ENCODE measurements at regions not wholly inside any gene's neighbourhood (a gene's known extent, or its start where the extent isn't known, plus 50 kb on each side); places are given as distances from the start of the nearest gene placed in this dataset.

GRCh38 chr5:75847561-75848021, 130.4 kb upstream of the POC5 start:
- H3K4me3 ChIP-seq (ENCODE audit: low read depth, low read length), result no peak overlapping the region
- no peak for TF ChIP-seq CTCF (IDR thresholded peaks at IDR 0.05; ENCODE audit: low read depth, low read length)
- no peak for DNase-seq (ENCODE audit: low read depth, low spot score)
- in situ Hi-C loops (cut with HindIII; ENCODE audit: low sequenced_read_pairs), result no loop called here

GRCh38 chr5:75844301-75844700, 127.1 kb upstream of the POC5 start:
- H3K4me3 ChIP-seq (ENCODE audit: low read depth, low read length), result no peak overlapping the region
- in situ Hi-C loops (cut with HindIII; ENCODE audit: low sequenced_read_pairs), result no loop called here
- no peak for TF ChIP-seq CTCF (IDR thresholded peaks at IDR 0.05; ENCODE audit: low read depth, low read length)
- DNase-seq (ENCODE audit: low read depth, low spot score), result no peak

- no peak for DNase-seq (ENCODE audit: low read depth, low spot score)
- no peak for TF ChIP-seq CTCF (IDR thresholded peaks at IDR 0.05; ENCODE audit: low read depth, low read length)
- H3K4me3 ChIP-seq (ENCODE audit: low read depth, low read length), result no peak overlapping the region
- in situ Hi-C loops (cut with HindIII; ENCODE audit: low sequenced_read_pairs), result no loop called here
Measured at GRCh38 chr5:75843319-75843718, 126.1 kb upstream of the POC5 start.

GRCh38 chr5:75839547-75839946, 122.3 kb upstream of the POC5 start:
- no peak overlapping the region for H3K4me3 ChIP-seq (ENCODE audit: low read depth, low read length)
- no peak for DNase-seq (ENCODE audit: low read depth, low spot score)
- in situ Hi-C loops (cut with HindIII; ENCODE audit: low sequenced_read_pairs), result no loop called here
- TF ChIP-seq CTCF (IDR thresholded peaks at IDR 0.05; ENCODE audit: low read depth, low read length), result no peak

GRCh38 chr5:75837258-75837841, 120.1 kb upstream of the POC5 start:
- no peak for DNase-seq (ENCODE audit: low read depth, low spot score)
- H3K4me3 ChIP-seq (ENCODE audit: low read depth, low read length), result no peak overlapping the region
- TF ChIP-seq CTCF (IDR thresholded peaks at IDR 0.05; ENCODE audit: low read depth, low read length), result no peak
- in situ Hi-C loops (cut with HindIII; ENCODE audit: low sequenced_read_pairs), result no loop called here

GRCh38 chr5:75831561-75831960, 114.3 kb upstream of the POC5 start:
- H3K4me3 ChIP-seq (ENCODE audit: low read depth, low read length), result no peak overlapping the region
- no peak for DNase-seq (ENCODE audit: low read depth, low spot score)
- TF ChIP-seq CTCF (IDR thresholded peaks at IDR 0.05; ENCODE audit: low read depth, low read length), result no peak
- in situ Hi-C loops (cut with HindIII; ENCODE audit: low sequenced_read_pairs), result no loop called here

GRCh38 chr5:75828029-75828428, 110.8 kb upstream of the POC5 start:
- no peak for DNase-seq (ENCODE audit: low read depth, low spot score)
- in situ Hi-C loops (cut with HindIII; ENCODE audit: low sequenced_read_pairs), result no loop called here
- no peak for TF ChIP-seq CTCF (IDR thresholded peaks at IDR 0.05; ENCODE audit: low read depth, low read length)
- no peak overlapping the region for H3K4me3 ChIP-seq (ENCODE audit: low read depth, low read length)

Data from astrocyte of the spinal cord (primary cell).